ENCODE measurements at regions not wholly inside any gene's neighbourhood (a gene's known extent, or its start where the extent isn't known, plus 50 kb on each side); places are given as distances from the start of the nearest gene placed in this dataset.

- TF ChIP-seq POLR2AphosphoS5 (IDR thresholded peaks at IDR 0.05; ENCODE audit: low read depth, low read length) (no peak), POLR2A (IDR thresholded peaks at IDR 0.05; ENCODE audit: low read depth, low read length) (no peak), PAX5 (IDR thresholded peaks at IDR 0.05; ENCODE audit: insufficient read depth, low read length, severe bottlenecking) (no peak), POU2F2 (IDR thresholded peaks at IDR 0.05; ENCODE audit: low read depth, low read length) (no peak), TAF1 (IDR thresholded peaks at IDR 0.05; ENCODE audit: low read depth, low read length) (no peak), SPI1 (IDR thresholded peaks at IDR 0.05; ENCODE audit: low read depth, low read length) (no peak)
- DNase-seq (ENCODE audit: insufficient read length, low spot score) = no peak
- no peak for FAIRE-seq
Observed at GRCh38 chr2:153068915-153069314, 350.5 kb downstream of the ARL6IP6 start.

GRCh38 chr2:153068052-153068451, 349.6 kb downstream of the ARL6IP6 start:
- TF ChIP-seq POLR2AphosphoS5 (IDR thresholded peaks at IDR 0.05; ENCODE audit: low read depth, low read length) (no peak), POLR2A (IDR thresholded peaks at IDR 0.05; ENCODE audit: low read depth, low read length) (no peak), SPI1 (IDR thresholded peaks at IDR 0.05; ENCODE audit: low read depth, low read length) (peak; percentile 64)
- no peak for DNase-seq (ENCODE audit: insufficient read length, low spot score)
- no peak for FAIRE-seq

- FAIRE-seq = no peak
- no peak for DNase-seq (ENCODE audit: insufficient read length, low spot score)
- TF ChIP-seq SPI1 (IDR thresholded peaks at IDR 0.05; ENCODE audit: low read depth, low read length) = no peak; the same call in 1 of the 2 replicates
- TF ChIP-seq TAF1 (IDR thresholded peaks at IDR 0.05; ENCODE audit: low read depth, low read length) = no peak
- TF ChIP-seq POU2F2 (IDR thresholded peaks at IDR 0.05; ENCODE audit: low read depth, low read length) = no peak
- TF ChIP-seq POLR2A (IDR thresholded peaks at IDR 0.05; ENCODE audit: low read depth, low read length) = no peak
- TF ChIP-seq POLR2AphosphoS5 (IDR thresholded peaks at IDR 0.05; ENCODE audit: low read depth, low read length) = no peak
- TF ChIP-seq PAX5 (IDR thresholded peaks at IDR 0.05; ENCODE audit: insufficient read depth, low read length, severe bottlenecking) = no peak
Observed at GRCh38 chr2:153059338-153060052, 341.1 kb downstream of the ARL6IP6 start.

GRCh38 chr2:153057743-153058142, 339.3 kb downstream of the ARL6IP6 start:
- DNase-seq (ENCODE audit: insufficient read length, low spot score) = no peak
- FAIRE-seq = no peak
- TF ChIP-seq POLR2AphosphoS5 (IDR thresholded peaks at IDR 0.05; ENCODE audit: low read depth, low read length) (no peak), SPI1 (IDR thresholded peaks at IDR 0.05; ENCODE audit: low read depth, low read length) (no peak), TAF1 (IDR thresholded peaks at IDR 0.05; ENCODE audit: low read depth, low read length) (no peak), PAX5 (IDR thresholded peaks at IDR 0.05; ENCODE audit: insufficient read depth, low read length, severe bottlenecking) (no peak), POU2F2 (IDR thresholded peaks at IDR 0.05; ENCODE audit: low read depth, low read length) (no peak), POLR2A (IDR thresholded peaks at IDR 0.05; ENCODE audit: low read depth, low read length) (no peak)

GRCh38 chr2:153055182-153055581, 336.8 kb downstream of the ARL6IP6 start:
- TF ChIP-seq POLR2A (IDR thresholded peaks at IDR 0.05; ENCODE audit: low read depth, low read length) = no peak
- TF ChIP-seq POU2F2 (IDR thresholded peaks at IDR 0.05; ENCODE audit: low read depth, low read length) = no peak
- no peak for TF ChIP-seq SPI1 (IDR thresholded peaks at IDR 0.05; ENCODE audit: low read depth, low read length)
- no peak for TF ChIP-seq TAF1 (IDR thresholded peaks at IDR 0.05; ENCODE audit: low read depth, low read length)
- TF ChIP-seq PAX5 (IDR thresholded peaks at IDR 0.05; ENCODE audit: insufficient read depth, low read length, severe bottlenecking) = no peak
- no peak for TF ChIP-seq POLR2AphosphoS5 (IDR thresholded peaks at IDR 0.05; ENCODE audit: low read depth, low read length)
- FAIRE-seq (no peak), DNase-seq (ENCODE audit: insufficient read length, low spot score) (no peak)

GRCh38 chr2:153052807-153053559, 334.6 kb downstream of the ARL6IP6 start:
- FAIRE-seq (no peak), DNase-seq (ENCODE audit: insufficient read length, low spot score) (no peak)
- TF ChIP-seq POLR2AphosphoS5 (IDR thresholded peaks at IDR 0.05; ENCODE audit: low read depth, low read length) (no peak), PAX5 (IDR thresholded peaks at IDR 0.05; ENCODE audit: insufficient read depth, low read length, severe bottlenecking) (no peak), SPI1 (IDR thresholded peaks at IDR 0.05; ENCODE audit: low read depth, low read length) (no peak), TAF1 (IDR thresholded peaks at IDR 0.05; ENCODE audit: low read depth, low read length) (no peak), POU2F2 (IDR thresholded peaks at IDR 0.05; ENCODE audit: low read depth, low read length) (no peak), POLR2A (IDR thresholded peaks at IDR 0.05; ENCODE audit: low read depth, low read length) (no peak)

- FAIRE-seq (no peak), DNase-seq (ENCODE audit: insufficient read length, low spot score) (no peak)
- TF ChIP-seq POLR2A (IDR thresholded peaks at IDR 0.05; ENCODE audit: low read depth, low read length) (no peak), SPI1 (IDR thresholded peaks at IDR 0.05; ENCODE audit: low read depth, low read length) (no peak), POLR2AphosphoS5 (IDR thresholded peaks at IDR 0.05; ENCODE audit: low read depth, low read length) (no peak), POU2F2 (IDR thresholded peaks at IDR 0.05; ENCODE audit: low read depth, low read length) (no peak), PAX5 (IDR thresholded peaks at IDR 0.05; ENCODE audit: insufficient read depth, low read length, severe bottlenecking) (no peak), TAF1 (IDR thresholded peaks at IDR 0.05; ENCODE audit: low read depth, low read length) (no peak)
Observed at GRCh38 chr2:153047220-153047619, 328.8 kb downstream of the ARL6IP6 start.

GRCh38 chr2:153043385-153043784, 325.0 kb downstream of the ARL6IP6 start:
- FAIRE-seq (no peak), DNase-seq (ENCODE audit: insufficient read length, low spot score) (no peak)
- no peak for TF ChIP-seq POLR2A (IDR thresholded peaks at IDR 0.05; ENCODE audit: low read depth, low read length)
- TF ChIP-seq POLR2AphosphoS5 (IDR thresholded peaks at IDR 0.05; ENCODE audit: low read depth, low read length) = no peak
- no peak for TF ChIP-seq POU2F2 (IDR thresholded peaks at IDR 0.05; ENCODE audit: low read depth, low read length)
- no peak for TF ChIP-seq SPI1 (IDR thresholded peaks at IDR 0.05; ENCODE audit: low read depth, low read length)

- no peak for TF ChIP-seq POU2F2 (IDR thresholded peaks at IDR 0.05; ENCODE audit: low read depth, low read length)
- TF ChIP-seq POLR2A (IDR thresholded peaks at IDR 0.05; ENCODE audit: low read depth, low read length) = no peak
- no peak for TF ChIP-seq POLR2AphosphoS5 (IDR thresholded peaks at IDR 0.05; ENCODE audit: low read depth, low read length)
- FAIRE-seq (no peak), DNase-seq (ENCODE audit: insufficient read length, low spot score) (no peak)
Observed at GRCh38 chr2:153028626-153029025, 310.2 kb downstream of the ARL6IP6 start.
